ENCODE measurements at regions not wholly inside any gene's neighbourhood (a gene's known extent, or its start where the extent isn't known, plus 50 kb on each side); places are given as distances from the start of the nearest gene placed in this dataset.

DNA sequence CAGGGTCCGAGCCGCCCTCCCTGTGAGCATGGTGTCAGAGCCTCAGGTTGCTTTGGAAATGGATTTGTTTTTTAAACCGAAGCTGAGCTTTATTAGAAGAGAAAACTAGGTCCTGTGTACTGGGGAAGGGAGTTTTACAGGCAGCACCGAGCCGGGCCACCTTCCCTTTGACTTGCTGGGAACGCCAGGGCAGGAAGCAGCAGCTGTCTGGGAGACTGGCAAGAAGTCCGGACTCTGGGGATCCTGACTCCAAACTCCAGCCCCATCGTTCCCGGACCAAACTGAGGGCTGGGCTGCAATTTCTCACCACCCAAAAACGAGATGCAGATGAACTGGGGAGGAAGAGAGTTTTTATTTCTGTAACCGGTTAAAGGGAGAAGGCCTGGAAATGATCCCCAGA is 214.9 kb upstream of the KCNG1 start:
- ATAC-seq, result no peak
- no peak for TF ChIP-seq ZNF8 (CRISPR knock-in tag; IDR thresholded peaks at IDR 0.05)
- no peak for TF ChIP-seq ZFP30 (CRISPR knock-in tag; IDR thresholded peaks at IDR 0.05)
- TF ChIP-seq, protein P1, sequence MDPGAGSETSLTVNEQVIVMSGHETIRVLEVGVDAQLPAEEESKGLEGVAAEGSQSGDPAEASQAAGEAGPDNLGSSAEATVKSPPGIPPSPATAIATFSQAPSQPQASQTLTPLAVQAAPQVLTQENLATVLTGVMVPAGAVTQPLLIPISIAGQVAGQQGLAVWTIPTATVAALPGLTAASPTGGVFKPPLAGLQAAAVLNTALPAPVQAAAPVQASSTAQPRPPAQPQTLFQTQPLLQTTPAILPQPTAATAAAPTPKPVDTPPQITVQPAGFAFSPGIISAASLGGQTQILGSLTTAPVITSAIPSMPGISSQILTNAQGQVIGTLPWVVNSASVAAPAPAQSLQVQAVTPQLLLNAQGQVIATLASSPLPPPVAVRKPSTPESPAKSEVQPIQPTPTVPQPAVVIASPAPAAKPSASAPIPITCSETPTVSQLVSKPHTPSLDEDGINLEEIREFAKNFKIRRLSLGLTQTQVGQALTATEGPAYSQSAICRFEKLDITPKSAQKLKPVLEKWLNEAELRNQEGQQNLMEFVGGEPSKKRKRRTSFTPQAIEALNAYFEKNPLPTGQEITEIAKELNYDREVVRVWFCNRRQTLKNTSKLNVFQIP (CRISPR knock-in tag; IDR thresholded peaks at IDR 0.05; ENCODE audit: borderline replicate concordance, low read depth), result no peak

DNA sequence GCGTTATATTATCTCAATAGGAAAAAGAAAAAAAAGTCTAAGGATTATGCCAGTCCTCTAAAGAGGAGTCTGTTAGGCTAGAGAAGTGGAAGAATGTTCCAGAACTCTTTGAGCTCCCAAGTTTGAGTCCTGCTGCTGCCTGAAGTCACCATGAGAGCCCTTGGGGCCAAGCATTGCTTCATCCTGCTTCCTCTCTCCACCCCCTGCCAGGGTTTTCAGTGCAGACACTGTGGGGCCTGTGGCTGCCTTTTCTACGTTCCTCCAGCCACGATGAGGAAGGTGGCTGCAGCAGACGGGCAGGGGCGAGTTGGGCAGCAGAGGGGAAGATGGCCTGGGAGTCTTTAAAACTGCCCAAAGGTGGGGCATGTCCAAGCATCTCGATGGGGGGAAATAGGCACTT is 214.4 kb upstream of the KCNG1 start:
- TF ChIP-seq, protein P2, sequence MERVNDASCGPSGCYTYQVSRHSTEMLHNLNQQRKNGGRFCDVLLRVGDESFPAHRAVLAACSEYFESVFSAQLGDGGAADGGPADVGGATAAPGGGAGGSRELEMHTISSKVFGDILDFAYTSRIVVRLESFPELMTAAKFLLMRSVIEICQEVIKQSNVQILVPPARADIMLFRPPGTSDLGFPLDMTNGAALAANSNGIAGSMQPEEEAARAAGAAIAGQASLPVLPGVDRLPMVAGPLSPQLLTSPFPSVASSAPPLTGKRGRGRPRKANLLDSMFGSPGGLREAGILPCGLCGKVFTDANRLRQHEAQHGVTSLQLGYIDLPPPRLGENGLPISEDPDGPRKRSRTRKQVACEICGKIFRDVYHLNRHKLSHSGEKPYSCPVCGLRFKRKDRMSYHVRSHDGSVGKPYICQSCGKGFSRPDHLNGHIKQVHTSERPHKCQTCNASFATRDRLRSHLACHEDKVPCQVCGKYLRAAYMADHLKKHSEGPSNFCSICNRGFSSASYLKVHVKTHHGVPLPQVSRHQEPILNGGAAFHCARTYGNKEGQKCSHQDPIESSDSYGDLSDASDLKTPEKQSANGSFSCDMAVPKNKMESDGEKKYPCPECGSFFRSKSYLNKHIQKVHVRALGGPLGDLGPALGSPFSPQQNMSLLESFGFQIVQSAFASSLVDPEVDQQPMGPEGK (CRISPR knock-in tag; IDR thresholded peaks at IDR 0.05; ENCODE audit: borderline replicate concordance), result no peak
- no peak for ATAC-seq

DNA sequence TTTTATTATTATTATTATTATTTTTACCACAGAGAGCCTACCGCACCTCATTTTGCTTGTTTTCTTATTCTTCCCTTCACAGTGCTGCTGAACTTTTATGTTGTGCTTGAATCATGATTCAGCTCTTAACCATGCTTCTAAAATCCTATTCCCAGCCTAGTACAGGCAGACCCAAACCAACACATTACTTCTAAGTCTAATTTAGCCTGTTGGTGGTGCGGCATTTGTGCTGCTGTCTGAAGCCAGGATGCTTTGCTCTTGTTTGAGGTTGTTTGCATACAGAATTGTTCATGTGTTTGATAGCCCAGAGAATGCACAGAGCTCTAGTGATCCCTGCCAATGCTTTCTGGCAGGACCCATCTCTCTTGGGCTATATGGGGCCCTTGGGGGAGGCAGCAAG is 213.5 kb upstream of the KCNG1 start:
- no peak for ATAC-seq
- TF ChIP-seq BACH2 (CRISPR knock-in tag; IDR thresholded peaks at IDR 0.05; ENCODE audit: borderline replicate concordance) (no peak), ZNF8 (CRISPR knock-in tag; IDR thresholded peaks at IDR 0.05) (no peak), TCF4 (CRISPR knock-in tag; IDR thresholded peaks at IDR 0.05; ENCODE audit: borderline replicate concordance) (no peak), ZNF70 (CRISPR knock-in tag; IDR thresholded peaks at IDR 0.05) (no peak), ZFP3 (CRISPR knock-in tag; IDR thresholded peaks at IDR 0.05) (no peak), ZFP30 (CRISPR knock-in tag; IDR thresholded peaks at IDR 0.05) (no peak)
- TF ChIP-seq, protein P3, sequence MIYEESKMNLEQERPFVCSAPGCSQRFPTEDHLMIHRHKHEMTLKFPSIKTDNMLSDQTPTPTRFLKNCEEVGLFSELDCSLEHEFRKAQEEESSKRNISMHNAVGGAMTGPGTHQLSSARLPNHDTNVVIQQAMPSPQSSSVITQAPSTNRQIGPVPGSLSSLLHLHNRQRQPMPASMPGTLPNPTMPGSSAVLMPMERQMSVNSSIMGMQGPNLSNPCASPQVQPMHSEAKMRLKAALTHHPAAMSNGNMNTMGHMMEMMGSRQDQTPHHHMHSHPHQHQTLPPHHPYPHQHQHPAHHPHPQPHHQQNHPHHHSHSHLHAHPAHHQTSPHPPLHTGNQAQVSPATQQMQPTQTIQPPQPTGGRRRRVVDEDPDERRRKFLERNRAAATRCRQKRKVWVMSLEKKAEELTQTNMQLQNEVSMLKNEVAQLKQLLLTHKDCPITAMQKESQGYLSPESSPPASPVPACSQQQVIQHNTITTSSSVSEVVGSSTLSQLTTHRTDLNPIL (CRISPR knock-in tag; IDR thresholded peaks at IDR 0.05; ENCODE audit: low read depth), result no peak

DNA sequence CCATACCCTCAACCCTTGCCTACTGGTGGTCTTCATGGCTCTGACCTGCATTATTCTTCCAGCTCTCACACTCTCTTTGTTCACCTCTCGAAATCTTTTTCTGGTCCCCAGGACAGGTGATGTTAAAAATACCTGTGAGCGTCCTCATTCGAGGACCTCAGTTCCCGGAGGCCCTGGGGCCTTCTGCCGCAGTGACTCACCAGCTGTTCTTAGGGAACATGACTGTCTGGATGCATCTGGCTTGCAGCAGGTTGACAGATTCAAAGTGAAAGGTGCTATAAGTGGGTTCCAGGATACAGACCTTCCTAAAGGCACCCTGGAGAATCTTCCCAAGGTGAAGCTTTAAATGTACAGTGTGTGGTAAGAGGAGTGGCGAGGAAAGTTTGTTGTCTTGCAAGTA is 210.4 kb upstream of the KCNG1 start:
- no peak for ATAC-seq

More for the DNA sequence above, 210.4 kb upstream of the KCNG1 start:
- TF ChIP-seq ISL1 (CRISPR knock-in tag; IDR thresholded peaks at IDR 0.05) (no peak), ESRRG (CRISPR knock-in tag; IDR thresholded peaks at IDR 0.05) (no peak), ZNF70 (CRISPR knock-in tag; IDR thresholded peaks at IDR 0.05) (no peak), CSDC2 (CRISPR knock-in tag; IDR thresholded peaks at IDR 0.05) (no peak), ZFP3 (CRISPR knock-in tag; IDR thresholded peaks at IDR 0.05) (no peak), PPARA (CRISPR knock-in tag; IDR thresholded peaks at IDR 0.05; ENCODE audit: borderline replicate concordance) (no peak), ZNF8 (CRISPR knock-in tag; IDR thresholded peaks at IDR 0.05) (no peak), GLIS3 (CRISPR knock-in tag; IDR thresholded peaks at IDR 0.05) (no peak), ZNF565 (CRISPR knock-in tag; conservative IDR thresholded peaks at IDR 0.05; ENCODE audit: low read depth) (no peak), SNAI2 (CRISPR knock-in tag; IDR thresholded peaks at IDR 0.05) (no peak), ZC3H10 (CRISPR knock-in tag; IDR thresholded peaks at IDR 0.05) (no peak), ARNTL (CRISPR knock-in tag; IDR thresholded peaks at IDR 0.05; ENCODE audit: borderline replicate concordance, low read depth) (no peak), OSR1 (CRISPR knock-in tag; IDR thresholded peaks at IDR 0.05) (no peak), TOX (CRISPR knock-in tag; IDR thresholded peaks at IDR 0.05; ENCODE audit: borderline replicate concordance) (no peak)
- TF ChIP-seq, protein P4, sequence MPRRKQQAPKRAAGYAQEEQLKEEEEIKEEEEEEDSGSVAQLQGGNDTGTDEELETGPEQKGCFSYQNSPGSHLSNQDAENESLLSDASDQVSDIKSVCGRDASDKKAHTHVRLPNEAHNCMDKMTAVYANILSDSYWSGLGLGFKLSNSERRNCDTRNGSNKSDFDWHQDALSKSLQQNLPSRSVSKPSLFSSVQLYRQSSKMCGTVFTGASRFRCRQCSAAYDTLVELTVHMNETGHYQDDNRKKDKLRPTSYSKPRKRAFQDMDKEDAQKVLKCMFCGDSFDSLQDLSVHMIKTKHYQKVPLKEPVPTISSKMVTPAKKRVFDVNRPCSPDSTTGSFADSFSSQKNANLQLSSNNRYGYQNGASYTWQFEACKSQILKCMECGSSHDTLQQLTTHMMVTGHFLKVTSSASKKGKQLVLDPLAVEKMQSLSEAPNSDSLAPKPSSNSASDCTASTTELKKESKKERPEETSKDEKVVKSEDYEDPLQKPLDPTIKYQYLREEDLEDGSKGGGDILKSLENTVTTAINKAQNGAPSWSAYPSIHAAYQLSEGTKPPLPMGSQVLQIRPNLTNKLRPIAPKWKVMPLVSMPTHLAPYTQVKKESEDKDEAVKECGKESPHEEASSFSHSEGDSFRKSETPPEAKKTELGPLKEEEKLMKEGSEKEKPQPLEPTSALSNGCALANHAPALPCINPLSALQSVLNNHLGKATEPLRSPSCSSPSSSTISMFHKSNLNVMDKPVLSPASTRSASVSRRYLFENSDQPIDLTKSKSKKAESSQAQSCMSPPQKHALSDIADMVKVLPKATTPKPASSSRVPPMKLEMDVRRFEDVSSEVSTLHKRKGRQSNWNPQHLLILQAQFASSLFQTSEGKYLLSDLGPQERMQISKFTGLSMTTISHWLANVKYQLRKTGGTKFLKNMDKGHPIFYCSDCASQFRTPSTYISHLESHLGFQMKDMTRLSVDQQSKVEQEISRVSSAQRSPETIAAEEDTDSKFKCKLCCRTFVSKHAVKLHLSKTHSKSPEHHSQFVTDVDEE (CRISPR knock-in tag; IDR thresholded peaks at IDR 0.05), result no peak
- TF ChIP-seq, protein P1 (CRISPR knock-in tag; IDR thresholded peaks at IDR 0.05; ENCODE audit: borderline replicate concordance, low read depth), result no peak
- TF ChIP-seq, protein P5, sequence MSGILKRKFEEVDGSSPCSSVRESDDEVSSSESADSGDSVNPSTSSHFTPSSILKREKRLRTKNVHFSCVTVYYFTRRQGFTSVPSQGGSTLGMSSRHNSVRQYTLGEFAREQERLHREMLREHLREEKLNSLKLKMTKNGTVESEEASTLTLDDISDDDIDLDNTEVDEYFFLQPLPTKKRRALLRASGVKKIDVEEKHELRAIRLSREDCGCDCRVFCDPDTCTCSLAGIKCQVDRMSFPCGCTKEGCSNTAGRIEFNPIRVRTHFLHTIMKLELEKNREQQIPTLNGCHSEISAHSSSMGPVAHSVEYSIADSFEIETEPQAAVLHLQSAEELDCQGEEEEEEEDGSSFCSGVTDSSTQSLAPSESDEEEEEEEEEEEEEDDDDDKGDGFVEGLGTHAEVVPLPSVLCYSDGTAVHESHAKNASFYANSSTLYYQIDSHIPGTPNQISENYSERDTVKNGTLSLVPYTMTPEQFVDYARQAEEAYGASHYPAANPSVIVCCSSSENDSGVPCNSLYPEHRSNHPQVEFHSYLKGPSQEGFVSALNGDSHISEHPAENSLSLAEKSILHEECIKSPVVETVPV (CRISPR knock-in tag; IDR thresholded peaks at IDR 0.05), result no peak
- TF ChIP-seq, protein P3 (CRISPR knock-in tag; IDR thresholded peaks at IDR 0.05; ENCODE audit: low read depth), result no peak
- TF ChIP-seq, protein P2 (CRISPR knock-in tag; IDR thresholded peaks at IDR 0.05; ENCODE audit: borderline replicate concordance), result no peak

All from SK-N-SH treated with all-trans-retinoic acid at 6 μM for 48 hours (cell line).